K562 (cell line): ENCODE measurements at regions not wholly inside any gene's neighbourhood (a gene's known extent, or its start where the extent isn't known, plus 50 kb on each side); places are given as distances from the start of the nearest gene placed in this dataset.
A peak's percentile ranks its signal among the peaks of the same experiment; 100 is the strongest.
"Not testable (repeated sequence)": the region's sequence is repeated elsewhere in the genome, so short reads cannot be mapped to it uniquely, and the experiment has no call there.

ENCODE experiments used
- ATAC-seq: fragments of 200-7000 bp; cut with Tn5 transposase; 3 replicates; pipeline ENCODE4 v1.9.1; 2020; ENCODE audit warnings: moderate library complexity
- BruUV-seq: library from RNA; stranded (reverse); fragments of 400-500 nt; replicated peaks from 2 replicates; lab custom pipeline; 2021; lab: Mats Ljungman, UMichigan
- CTCF ChIA-PET: fragments of 300-600 bp; formaldehyde crosslinking; extraction: SDS; loops from one replicate; lab custom pipeline; 2021; ENCODE audit warnings: low intra/inter-chr PET ratio; lab: Yijun Ruan, JAX
- POLR2A ChIA-PET: fragments of 300-600, 350-650 bp; sonication (Branson Sonifier 250); formaldehyde crosslinking; extraction: SDS; loops from one replicate; lab custom pipeline; 2021; ENCODE audit warnings: antibody characterized with exemption, inconsistent platforms; lab: Yijun Ruan, JAX
- DNase-seq, 4 experiments: peaks; one replicate each; pipeline versions ENCODE4 v3.0.0 to v3.0.0-alpha.2; 2011 to 2018; ENCODE audit warnings: low spot score in 3 of 4, mixed read lengths in 3 of 4; ENCODE audit errors: extremely low read depth in 1 of 4
- FAIRE-seq: peaks from 2 replicates; lab custom pipeline; 2011; peaks lifted over from hg19 to GRCh38; lab: Jason Lieb, UNC
- H2AFZ ChIP-seq: 2 replicates; pipeline ENCODE4 v1.6.0; 2011; ENCODE audit warnings: low read depth, low read length, control low read depth, inconsistent platforms
- H3K27ac ChIP-seq: fragments of 200-600 bp; 3 replicates; pipeline ENCODE4 v1.8.0; 2011; ENCODE audit warnings: low read depth, mild to moderate bottlenecking, control low read depth, inconsistent platforms, low read length, moderate library complexity, mixed read lengths; ENCODE audit errors: extremely low read depth
- H3K27me3 ChIP-seq, 2 experiments: fragments of 300-600 bp in 1 of 2; 2 replicates in 1 of 2; 3 replicates in 1 of 2; pipeline versions ENCODE4 v1.6.0 to v1.8.0; 2011; ENCODE audit warnings: inconsistent platforms in 2 of 2, low read length in 2 of 2, mild to moderate bottlenecking in 1 of 2, mixed read lengths in 1 of 2, moderate library complexity in 1 of 2; ENCODE audit not compliant: control insufficient read depth in 2 of 2, insufficient read depth in 2 of 2
- H3K36me3 ChIP-seq: fragments of 300-600 bp; 3 replicates; pipeline ENCODE4 v1.8.0; 2011; ENCODE audit warnings: mild to moderate bottlenecking, low read length, inconsistent platforms; ENCODE audit not compliant: control insufficient read depth, insufficient read depth
- H3K4me1 ChIP-seq, 2 experiments: fragments of 200-600 bp in 1 of 2; replicated peaks in 1 of 2; 2 replicates in 1 of 2; 3 replicates in 1 of 2; pipeline versions ENCODE4 v1.5.1 to v1.8.0; 2011; ENCODE audit warnings: inconsistent platforms in 2 of 2, low read length in 2 of 2, mild to moderate bottlenecking in 1 of 2, mixed read lengths in 1 of 2, moderate library complexity in 1 of 2; ENCODE audit not compliant: control insufficient read depth in 2 of 2, insufficient read depth in 2 of 2
- H3K4me2 ChIP-seq: 2 replicates; pipeline ENCODE4 v1.6.1; 2011; ENCODE audit warnings: low read length, control low read depth, inconsistent platforms, mixed read lengths; ENCODE audit not compliant: insufficient read depth
- H3K4me3 ChIP-seq: fragments of 200-600 bp; sonication (generic), shearing (Covaris generic); 2 replicates; pipeline ENCODE4 v1.5.1; 2016; ENCODE audit warnings: control low read depth, inconsistent platforms
- H3K79me2 ChIP-seq: fragments of 200-600 bp; 3 replicates; pipeline ENCODE4 v1.8.0; 2011; ENCODE audit warnings: low read length, inconsistent platforms; ENCODE audit not compliant: control insufficient read depth, insufficient read depth
- H3K9ac ChIP-seq, 2 experiments: 2 replicates each; pipeline versions ENCODE4 v1.6.0 to v1.6.1; 2011; ENCODE audit warnings: low read depth in 2 of 2, low read length in 2 of 2, control low read depth in 1 of 2, inconsistent platforms in 1 of 2, mild to moderate bottlenecking in 1 of 2, mixed read lengths in 1 of 2; ENCODE audit not compliant: insufficient read depth in 1 of 2
- H3K9me1 ChIP-seq: one replicate; pipeline ENCODE4 v1.6.0; 2011; ENCODE audit warnings: inconsistent platforms, mild to moderate bottlenecking, low read length, moderate library complexity; ENCODE audit not compliant: control insufficient read depth, insufficient read depth
- H3K9me3 ChIP-seq: replicated peaks from 2 replicates; pipeline ENCODE4 v1.5.1; 2011; ENCODE audit warnings: low read depth, low read length, inconsistent platforms; ENCODE audit not compliant: control insufficient read depth, insufficient read depth
- H4K20me1 ChIP-seq: replicated peaks from 2 replicates; pipeline ENCODE4 v1.6.1; 2011; ENCODE audit warnings: low read length, inconsistent platforms, mixed read lengths; ENCODE audit not compliant: control insufficient read depth, insufficient read depth
- BHLHE40 ChIP-seq: IDR thresholded peaks from 2 replicates; pipeline ENCODE4 v1.6.1; 2011; ENCODE audit warnings: low read length, improper control_type of control experiment
- MAZ ChIP-seq, 2 experiments: fragments of 450-650 bp in 1 of 2; sonication (generic) in 1 of 2; formaldehyde crosslinking; IDR thresholded peaks in 1 of 2; conservative IDR thresholded peaks in 1 of 2; 2 replicates each; pipeline versions ENCODE4 v1.4.0 to v1.5.0; 2020; ENCODE audit warnings: mild to moderate bottlenecking in 1 of 2, missing genetic modification reagents in 1 of 2
- NFIC ChIP-seq: fragments of 450-650 bp; IDR thresholded peaks from 2 replicates; pipeline ENCODE4 v1.6.1; 2017; ENCODE audit warnings: mild to moderate bottlenecking, inconsistent platforms
- RAD21 ChIP-seq, 2 experiments: fragments of 250-450 bp in 1 of 2; fragments of 450-650 bp in 1 of 2; sonication (Bioruptor Pico) in 1 of 2; formaldehyde crosslinking in 1 of 2; IDR thresholded peaks in 1 of 2; conservative IDR thresholded peaks in 1 of 2; 2 replicates each; pipeline versions ENCODE4 v1.4.0 to v1.8.0; 2020 to 2022; ENCODE audit warnings: mild to moderate bottlenecking in 2 of 2, moderate library complexity in 1 of 2
- ZNF263 ChIP-seq: sonication (generic); formaldehyde crosslinking; IDR thresholded peaks from 2 replicates; pipeline ENCODE4 v1.8.0; 2022; ENCODE audit warnings: mild to moderate bottlenecking, missing genetic modification reagents, borderline replicate concordance
- WGBS: fragments of 100-300 bp; shearing (Covaris generic); methylation state at CpG from one replicate; pipeline ENCODE4 v1.1.6; 2016; ENCODE audit warnings: low coverage, mixed read lengths; ENCODE audit not compliant: insufficient coverage; ENCODE audit errors: missing lambda C conversion rate; 5-methylcytosine and 5-hydroxymethylcytosine counted together
- in situ Hi-C: fragments of 300-500 bp; cut with MboI; formaldehyde crosslinking; loops from 4 replicates; pipeline ENCODE4 v1.15.0; 2018; ENCODE audit warnings: inconsistent platforms, mixed read lengths
- intact Hi-C: fragments of 100-400 bp; cut with micrococcal nuclease; formaldehyde crosslinking; loops from 2 replicates; pipeline ENCODE4 v1.14.2; 2022
- TF ChIP-seq, protein P1 (sequence below), 3 experiments: IDR thresholded peaks in 2 of 3; conservative IDR thresholded peaks in 1 of 3; 2 replicates each; pipeline ENCODE4 v1.5.1; 2011 to 2012; ENCODE audit warnings: low read length in 3 of 3, mild to moderate bottlenecking in 3 of 3, control low read depth in 2 of 3, improper control_type of control experiment in 1 of 3, inconsistent platforms in 1 of 3, low read depth in 1 of 3, mixed read lengths in 1 of 3, moderate library complexity in 1 of 3; ENCODE audit not compliant: insufficient read depth in 2 of 3
- TF ChIP-seq, protein P2 (sequence below), 2 experiments: fragments of 450-650 bp; formaldehyde crosslinking in 1 of 2; IDR thresholded peaks; 2 replicates each; pipeline versions ENCODE4 v1.4.0 to v1.6.1; 2014 to 2020; ENCODE audit warnings: mild to moderate bottlenecking in 2 of 2, borderline replicate concordance in 1 of 2, low read depth in 1 of 2

DNA sequence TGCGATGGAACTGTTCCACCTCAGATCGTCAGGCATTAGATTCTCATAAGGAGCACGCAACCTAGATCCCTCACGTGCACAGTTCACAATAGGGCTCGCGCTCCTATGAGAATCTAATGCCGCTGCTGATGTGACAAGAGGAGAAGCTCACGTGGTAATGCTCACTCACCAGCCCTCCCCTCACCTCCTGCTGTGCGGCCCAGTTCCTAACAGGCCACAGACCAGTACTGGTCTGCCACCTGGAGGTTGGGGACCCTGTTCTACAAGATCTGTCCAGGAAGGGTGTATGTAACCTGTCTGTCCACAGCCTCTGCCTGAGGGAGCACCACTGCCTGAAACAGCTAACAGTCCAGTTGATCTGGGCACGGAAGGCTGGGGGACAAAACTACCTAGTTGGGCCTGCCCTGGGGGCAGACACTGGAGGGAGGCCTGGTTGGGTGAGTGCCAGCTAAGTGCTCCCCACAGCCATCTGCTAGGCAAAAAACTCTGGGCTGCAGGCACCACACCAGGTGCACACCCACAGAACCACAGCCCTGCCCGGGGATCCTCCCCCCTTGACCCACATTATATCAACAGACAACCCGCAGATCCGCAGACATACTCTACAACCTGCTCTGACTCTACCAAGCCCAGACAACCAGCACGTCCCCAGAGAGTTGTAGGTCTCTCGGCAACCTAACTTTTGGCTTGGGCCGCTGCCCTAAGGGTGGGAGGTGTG lies 80.7 kb downstream of the TBC1D28 start:
- H3K27ac ChIP-seq, CTCF ChIA-PET, H3K36me3 ChIP-seq, H3K9me1 ChIP-seq, H3K9me3 ChIP-seq, H3K79me2 ChIP-seq, intact Hi-C loops, H4K20me1 ChIP-seq, FAIRE-seq, BruUV-seq, H3K4me3 ChIP-seq, H3K4me1 ChIP-seq, POLR2A ChIA-PET, H3K4me2 ChIP-seq, H3K9ac ChIP-seq, H2AFZ ChIP-seq, H3K27me3 ChIP-seq: not testable (repeated sequence)
- TF ChIP-seq MAZ (CRISPR knock-in tag; conservative IDR thresholded peaks at IDR 0.05 in 1 of 2, IDR thresholded peaks at IDR 0.05 in 1 of 2) (peak in 1 of 2 experiments; percentile 59; a peak in 2 of 4 replicates), NFIC (0 out of 2 replicates have a peak, but pooled peaks have one; percentile 20), RAD21 (CRISPR knock-in tag; conservative IDR thresholded peaks at IDR 0.05 in 1 of 2, IDR thresholded peaks at IDR 0.05 in 1 of 2) (peak; percentile 8 to 56; a peak in 2 of 4 replicates), ZNF263 (peak; percentile 67), BHLHE40 (peak; percentile 50)
- TF ChIP-seq, protein P1, sequence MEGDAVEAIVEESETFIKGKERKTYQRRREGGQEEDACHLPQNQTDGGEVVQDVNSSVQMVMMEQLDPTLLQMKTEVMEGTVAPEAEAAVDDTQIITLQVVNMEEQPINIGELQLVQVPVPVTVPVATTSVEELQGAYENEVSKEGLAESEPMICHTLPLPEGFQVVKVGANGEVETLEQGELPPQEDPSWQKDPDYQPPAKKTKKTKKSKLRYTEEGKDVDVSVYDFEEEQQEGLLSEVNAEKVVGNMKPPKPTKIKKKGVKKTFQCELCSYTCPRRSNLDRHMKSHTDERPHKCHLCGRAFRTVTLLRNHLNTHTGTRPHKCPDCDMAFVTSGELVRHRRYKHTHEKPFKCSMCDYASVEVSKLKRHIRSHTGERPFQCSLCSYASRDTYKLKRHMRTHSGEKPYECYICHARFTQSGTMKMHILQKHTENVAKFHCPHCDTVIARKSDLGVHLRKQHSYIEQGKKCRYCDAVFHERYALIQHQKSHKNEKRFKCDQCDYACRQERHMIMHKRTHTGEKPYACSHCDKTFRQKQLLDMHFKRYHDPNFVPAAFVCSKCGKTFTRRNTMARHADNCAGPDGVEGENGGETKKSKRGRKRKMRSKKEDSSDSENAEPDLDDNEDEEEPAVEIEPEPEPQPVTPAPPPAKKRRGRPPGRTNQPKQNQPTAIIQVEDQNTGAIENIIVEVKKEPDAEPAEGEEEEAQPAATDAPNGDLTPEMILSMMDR (IDR thresholded peaks at IDR 0.05 in 2 of 3, conservative IDR thresholded peaks at IDR 0.05 in 1 of 3; ENCODE audit: insufficient read depth in 2 of 3, low read depth in 1 of 3, low read length in 3 of 3): peak; percentile 8 to 22 (median 9); a peak in 1 of 6 replicates
- TF ChIP-seq, protein P2, sequence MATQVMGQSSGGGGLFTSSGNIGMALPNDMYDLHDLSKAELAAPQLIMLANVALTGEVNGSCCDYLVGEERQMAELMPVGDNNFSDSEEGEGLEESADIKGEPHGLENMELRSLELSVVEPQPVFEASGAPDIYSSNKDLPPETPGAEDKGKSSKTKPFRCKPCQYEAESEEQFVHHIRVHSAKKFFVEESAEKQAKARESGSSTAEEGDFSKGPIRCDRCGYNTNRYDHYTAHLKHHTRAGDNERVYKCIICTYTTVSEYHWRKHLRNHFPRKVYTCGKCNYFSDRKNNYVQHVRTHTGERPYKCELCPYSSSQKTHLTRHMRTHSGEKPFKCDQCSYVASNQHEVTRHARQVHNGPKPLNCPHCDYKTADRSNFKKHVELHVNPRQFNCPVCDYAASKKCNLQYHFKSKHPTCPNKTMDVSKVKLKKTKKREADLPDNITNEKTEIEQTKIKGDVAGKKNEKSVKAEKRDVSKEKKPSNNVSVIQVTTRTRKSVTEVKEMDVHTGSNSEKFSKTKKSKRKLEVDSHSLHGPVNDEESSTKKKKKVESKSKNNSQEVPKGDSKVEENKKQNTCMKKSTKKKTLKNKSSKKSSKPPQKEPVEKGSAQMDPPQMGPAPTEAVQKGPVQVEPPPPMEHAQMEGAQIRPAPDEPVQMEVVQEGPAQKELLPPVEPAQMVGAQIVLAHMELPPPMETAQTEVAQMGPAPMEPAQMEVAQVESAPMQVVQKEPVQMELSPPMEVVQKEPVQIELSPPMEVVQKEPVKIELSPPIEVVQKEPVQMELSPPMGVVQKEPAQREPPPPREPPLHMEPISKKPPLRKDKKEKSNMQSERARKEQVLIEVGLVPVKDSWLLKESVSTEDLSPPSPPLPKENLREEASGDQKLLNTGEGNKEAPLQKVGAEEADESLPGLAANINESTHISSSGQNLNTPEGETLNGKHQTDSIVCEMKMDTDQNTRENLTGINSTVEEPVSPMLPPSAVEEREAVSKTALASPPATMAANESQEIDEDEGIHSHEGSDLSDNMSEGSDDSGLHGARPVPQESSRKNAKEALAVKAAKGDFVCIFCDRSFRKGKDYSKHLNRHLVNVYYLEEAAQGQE (IDR thresholded peaks at IDR 0.05; ENCODE audit: borderline replicate concordance): peak; percentile 38; the same call in 1 of the 2 replicates
- TF ChIP-seq, protein P2 (CRISPR knock-in tag; IDR thresholded peaks at IDR 0.05; ENCODE audit: low read depth): not testable (repeated sequence)
- 9% methylated on average over 7 of the region's 16 CpGs for WGBS
- in situ Hi-C loops: loop anchor here (25.0 kb wide), 3 partner anchors 351 to 1824 kb away; no protein-coding TSS in a partner anchor
- peak in 1 of 4 experiments; percentile 9 for DNase-seq
- peak; percentile 99 for ATAC-seq
